Adrenal gland (tissue), 9 donors: ENCODE measurements at regions not wholly inside any gene's neighbourhood (a gene's known extent, or its start where the extent isn't known, plus 50 kb on each side); places are given as distances from the start of the nearest gene placed in this dataset.

Source experiments
- DNase-seq, 7 donors: peaks; one replicate each; pipeline ENCODE4 v3.0.0-alpha.2; 2019 to 2020
- H3K27ac ChIP-seq, 5 donors: fragments of 200-600 bp; sonication (generic) in 4 of 5; 1 replicate in 3 of 5; 2 replicates in 2 of 5; pipeline versions ENCODE4 v1.5.1 to v1.8.0; 2016 to 2020; ENCODE audit warnings: mild to moderate bottlenecking in 1 of 5
- H3K27me3 ChIP-seq: fragments of 200-600 bp; 2 replicates; pipeline ENCODE4 v1.8.0; 2021
- H3K36me3 ChIP-seq, 2 donors: fragments of 200-600 bp; replicated peaks in 1 of 2; 1 replicate in 1 of 2; 2 replicates in 1 of 2; pipeline versions ENCODE4 v1.5.1 to v1.8.0; 2018 to 2022
- H3K4me1 ChIP-seq, 2 donors: fragments of 200-600 bp; replicated peaks in 1 of 2; 1 replicate in 1 of 2; 2 replicates in 1 of 2; pipeline versions ENCODE4 v1.5.1 to v1.8.0; 2018 to 2021
- H3K4me3 ChIP-seq, 4 donors: fragments of 200-600 bp; sonication (generic) in 3 of 4; one replicate each; pipeline ENCODE4 v1.5.1; 2016 to 2018
- H3K9me3 ChIP-seq, 3 donors: fragments of 200-600 bp; sonication (generic) in 1 of 3; replicated peaks in 1 of 3; 1 replicate in 2 of 3; 2 replicates in 1 of 3; pipeline versions ENCODE4 v1.5.1 to v1.8.0; 2016 to 2021
- CTCF ChIP-seq, 6 experiments: fragments of 450-650 bp in 4 of 6; fragments of 200-600 bp in 2 of 6; sonication (generic) in 1 of 6; IDR thresholded peaks; 1 replicate in 5 of 6; 2 replicates in 1 of 6; pipeline versions ENCODE4 v1.5.1 to v1.8.0; 2016 to 2021; ENCODE audit warnings: antibody characterized with exemption in 6 of 6, mild to moderate bottlenecking in 2 of 6, moderate library complexity in 1 of 6
- POLR2A ChIP-seq, 2 donors: fragments of 450-650 bp; IDR thresholded peaks; one replicate each; pipeline ENCODE4 v1.6.1; 2017; ENCODE audit warnings: antibody characterized with exemption in 2 of 2, mild to moderate bottlenecking in 2 of 2, moderate library complexity in 1 of 2
- WGBS, 4 donors: extraction: QIAGEN DNeasy Blood & Tissue Kit in 2 of 4; methylation state at CpG; one replicate each; pipeline versions ENCODE4 v1.1.5 to v1.1.7; 2013 to 2017; 5-methylcytosine and 5-hydroxymethylcytosine counted together
- intact Hi-C, 2 donors: fragments of 100-400 bp; cut with DNase I; formaldehyde crosslinking; loops; one replicate each; pipeline versions ENCODE4 v1.14.1 to v1.15.0; 2022 to 2023
- donor health status: healthy with polysubstance abuse.
- donor health status: Bipolar disorder and iron deficiency.
- donor health status: DM: yes; HTN: yes; CAD: no.
- donor health status: DM: no; HTN: no; CAD: no.
- donor health status: DM: no; HTN: no; CAD: no.

GRCh38 chr14:37726708-37727107 lies 131.3 kb downstream of the TTC6 start:
- no peaks in the 10 kb centered on the region for H3K27me3 ChIP-seq
- DNase-seq, result no peak
- H3K27ac ChIP-seq, result no peak overlapping the region
- no peaks in the 10 kb centered on the region for H3K9me3 ChIP-seq
- TF ChIP-seq CTCF (IDR thresholded peaks at IDR 0.05) (no peak), POLR2A (IDR thresholded peaks at IDR 0.05) (no peak)
- no peaks in the 10 kb centered on the region for H3K36me3 ChIP-seq
- no peak overlapping the region for H3K4me3 ChIP-seq
- intact Hi-C loops, result no loop called here
- H3K4me1 ChIP-seq, result no peaks in the 10 kb centered on the region

- no peak overlapping the region for H3K27ac ChIP-seq
- TF ChIP-seq POLR2A (IDR thresholded peaks at IDR 0.05) (no peak), CTCF (IDR thresholded peaks at IDR 0.05) (no peak)
- no peaks in the 10 kb centered on the region for H3K27me3 ChIP-seq
- H3K9me3 ChIP-seq, result no peaks in the 10 kb centered on the region
- intact Hi-C loops, result no loop called here
- H3K4me3 ChIP-seq, result no peak overlapping the region
- no peak for DNase-seq
- WGBS, 4 donors, result 69 to 76% (median 72%) methylated on average over 2 of the region's 2 CpGs
- no peaks in the 10 kb centered on the region for H3K36me3 ChIP-seq
- H3K4me1 ChIP-seq, result no peaks in the 10 kb centered on the region
Observed at GRCh38 chr14:37729218-37729617, 133.8 kb downstream of the TTC6 start.

- Histone ChIP-seq H3K27me3 (no peaks in the 10 kb centered on the region), H3K4me3 (no peak overlapping the region), H3K4me1 (no peaks in the 10 kb centered on the region), H3K27ac (no peak overlapping the region), H3K9me3 (no peaks in the 10 kb centered on the region), H3K36me3 (no peaks in the 10 kb centered on the region)
- intact Hi-C loops, result no loop called here
- TF ChIP-seq POLR2A (IDR thresholded peaks at IDR 0.05) (no peak), CTCF (IDR thresholded peaks at IDR 0.05) (no peak)
- WGBS, 4 donors, result 51 to 59% (median 54%) methylated on average over 4 of the region's 4 CpGs
- DNase-seq, result no peak
Observed at GRCh38 chr14:37731094-37731493, 135.7 kb downstream of the TTC6 start.

GRCh38 chr14:37745657-37746056 lies 150.2 kb downstream of the TTC6 start:
- WGBS, 4 donors, result 48 to 68% (median 64%) methylated on average over 2 of the region's 2 CpGs

More at GRCh38 chr14:37745657-37746056, 150.2 kb downstream of the TTC6 start:
- DNase-seq, result no peak
- Histone ChIP-seq H3K36me3 (no peaks in the 10 kb centered on the region), H3K27me3 (no peaks in the 10 kb centered on the region), H3K9me3 (no peaks in the 10 kb centered on the region), H3K4me1 (no peaks in the 10 kb centered on the region), H3K27ac (no peak overlapping the region), H3K4me3 (no peak overlapping the region)
- TF ChIP-seq POLR2A (IDR thresholded peaks at IDR 0.05), result no peak
- no peak for TF ChIP-seq CTCF (IDR thresholded peaks at IDR 0.05)
- intact Hi-C loops, result no loop called here
